AG10803 (cell line): ENCODE measurements at regions not wholly inside any gene's neighbourhood (a gene's known extent, or its start where the extent isn't known, plus 50 kb on each side); places are given as distances from the start of the nearest gene placed in this dataset.

Experiments
- DNase-seq: peaks from one replicate; pipeline ENCODE4 v3.0.0; 2010; ENCODE audit warnings: low read depth
- H3K4me3 ChIP-seq: 2 replicates; pipeline ENCODE4 v1.5.1; 2011; ENCODE audit warnings: mild to moderate bottlenecking, low read length, control low read depth
- TF ChIP-seq, protein P1 (sequence below): conservative IDR thresholded peaks from 2 replicates; pipeline ENCODE4 v1.5.1; 2011; ENCODE audit warnings: mild to moderate bottlenecking, low read length, control low read depth, inconsistent platforms

- TF ChIP-seq, protein P1, sequence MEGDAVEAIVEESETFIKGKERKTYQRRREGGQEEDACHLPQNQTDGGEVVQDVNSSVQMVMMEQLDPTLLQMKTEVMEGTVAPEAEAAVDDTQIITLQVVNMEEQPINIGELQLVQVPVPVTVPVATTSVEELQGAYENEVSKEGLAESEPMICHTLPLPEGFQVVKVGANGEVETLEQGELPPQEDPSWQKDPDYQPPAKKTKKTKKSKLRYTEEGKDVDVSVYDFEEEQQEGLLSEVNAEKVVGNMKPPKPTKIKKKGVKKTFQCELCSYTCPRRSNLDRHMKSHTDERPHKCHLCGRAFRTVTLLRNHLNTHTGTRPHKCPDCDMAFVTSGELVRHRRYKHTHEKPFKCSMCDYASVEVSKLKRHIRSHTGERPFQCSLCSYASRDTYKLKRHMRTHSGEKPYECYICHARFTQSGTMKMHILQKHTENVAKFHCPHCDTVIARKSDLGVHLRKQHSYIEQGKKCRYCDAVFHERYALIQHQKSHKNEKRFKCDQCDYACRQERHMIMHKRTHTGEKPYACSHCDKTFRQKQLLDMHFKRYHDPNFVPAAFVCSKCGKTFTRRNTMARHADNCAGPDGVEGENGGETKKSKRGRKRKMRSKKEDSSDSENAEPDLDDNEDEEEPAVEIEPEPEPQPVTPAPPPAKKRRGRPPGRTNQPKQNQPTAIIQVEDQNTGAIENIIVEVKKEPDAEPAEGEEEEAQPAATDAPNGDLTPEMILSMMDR: no peak
- peak; percentile 77 for DNase-seq
- no peak overlapping the region for H3K4me3 ChIP-seq
Observed at GRCh38 chr3:135862361-135862760, 103.2 kb upstream of the PPP2R3A start.

DNA sequence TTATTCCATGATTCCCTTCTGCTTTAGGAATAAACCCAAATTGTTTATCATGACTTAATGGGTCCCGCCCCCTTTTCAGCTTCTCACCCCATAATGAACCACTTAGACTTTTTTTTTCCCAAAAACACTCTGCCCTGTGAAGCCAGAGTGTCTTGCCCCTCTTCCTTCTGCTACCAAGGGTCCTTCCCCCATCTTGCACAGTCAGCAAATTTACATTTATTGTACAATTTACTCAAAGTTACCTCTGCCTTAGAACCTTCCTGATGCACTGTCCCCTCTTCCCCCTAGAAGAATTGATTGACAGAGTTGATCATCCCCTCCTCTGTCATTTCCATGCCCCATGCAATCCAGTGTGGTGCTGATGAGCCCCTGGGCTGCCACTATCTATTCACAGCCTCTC lies 101.5 kb upstream of the PPP2R3A start:
- DNase-seq: no peak
- no peak overlapping the region for H3K4me3 ChIP-seq
- TF ChIP-seq, protein P1: no peak

- no peak overlapping the region for H3K4me3 ChIP-seq
- DNase-seq: peak; percentile 40
- TF ChIP-seq, protein P1: no peak
Observed at GRCh38 chr3:135865085-135865484, 100.4 kb upstream of the PPP2R3A start.

- no peak overlapping the region for H3K4me3 ChIP-seq
- TF ChIP-seq, protein P1: no peak
- DNase-seq: peak; percentile 17
Observed at GRCh38 chr3:135865553-135865952, 100.0 kb upstream of the PPP2R3A start.

GRCh38 chr3:135867911-135868310 lies 97.6 kb upstream of the PPP2R3A start:
- TF ChIP-seq, protein P1: no peak
- H3K4me3 ChIP-seq: no peak overlapping the region
- no peak for DNase-seq

DNA sequence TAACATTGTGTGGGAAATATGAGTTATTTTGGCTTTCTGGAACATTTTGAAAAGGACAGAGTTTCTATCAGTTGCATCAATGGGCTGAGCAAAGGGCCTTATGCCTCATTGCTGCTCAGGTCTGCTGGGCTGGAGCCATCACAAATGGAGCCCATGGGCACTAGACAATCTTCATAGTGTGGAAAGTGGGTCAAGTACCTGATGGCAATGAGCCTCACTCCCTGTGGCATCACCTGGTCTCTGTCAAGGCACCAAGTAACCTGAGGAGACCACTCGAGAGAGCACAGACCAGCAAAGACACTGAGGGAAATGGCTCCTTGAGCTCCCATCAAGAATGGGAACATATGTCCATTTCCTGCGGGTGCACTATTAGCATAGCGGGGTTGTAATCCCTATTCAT lies 96.7 kb upstream of the PPP2R3A start:
- H3K4me3 ChIP-seq: no peak overlapping the region
- DNase-seq: no peak
- TF ChIP-seq, protein P1: no peak

DNA sequence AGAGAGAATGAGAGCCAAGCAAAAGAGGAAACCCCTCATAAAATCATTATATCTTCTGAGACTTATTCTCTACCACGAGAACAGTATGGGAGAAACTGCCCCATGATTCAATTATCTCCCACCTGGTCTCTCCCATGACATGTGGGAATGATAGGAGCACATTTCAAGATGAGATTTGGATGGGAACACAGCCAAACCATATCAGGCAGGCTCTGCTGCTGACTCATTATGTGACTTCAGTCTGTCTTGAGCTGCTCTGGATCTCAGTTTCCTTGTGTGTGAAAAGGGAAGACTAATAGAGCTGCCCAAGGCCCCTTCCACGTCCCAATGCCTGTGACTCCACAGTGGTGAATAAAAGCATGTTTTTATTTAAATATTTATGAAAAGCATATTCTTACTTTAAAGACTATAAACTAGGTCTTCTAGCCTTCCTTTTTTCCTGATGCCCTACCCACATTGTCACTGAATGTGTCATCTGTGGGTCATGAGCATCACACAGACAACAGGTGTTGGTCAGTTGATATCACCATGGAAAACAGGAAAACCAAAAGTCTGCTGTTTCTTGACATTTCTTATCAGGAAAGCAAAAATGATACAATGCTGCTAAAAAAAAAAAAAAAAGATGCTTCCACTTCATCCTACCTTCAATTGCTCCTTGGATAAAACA lies 96.0 kb upstream of the PPP2R3A start:
- no peak for DNase-seq
- TF ChIP-seq, protein P1: no peak
- no peak overlapping the region for H3K4me3 ChIP-seq
